ENCODE measurements at regions not wholly inside any gene's neighbourhood (a gene's known extent, or its start where the extent isn't known, plus 50 kb on each side); places are given as distances from the start of the nearest gene placed in this dataset.

GRCh38 chr1:37332126-37332525 is 142.3 kb upstream of the ZC3H12A start:
- TF ChIP-seq CTCF (IDR thresholded peaks at IDR 0.05), result no peak
- no peak for TF ChIP-seq TCF7L2 (IDR thresholded peaks at IDR 0.05; ENCODE audit: low read depth, low read length)
